Mucosa of descending colon (tissue), 3 donors: ENCODE measurements at regions not wholly inside any gene's neighbourhood (a gene's known extent, or its start where the extent isn't known, plus 50 kb on each side); places are given as distances from the start of the nearest gene placed in this dataset.

Experiments
- ATAC-seq: fragments of 200-7000 bp; cut with Tn5 transposase; one replicate; pipeline ENCODE4 v1.9.1; 2020; ENCODE audit warnings: mild to moderate bottlenecking, moderate library complexity
- DNase-seq, 3 donors: peaks; one replicate each; pipeline ENCODE4 v3.0.0-alpha.2; 2020
- H3K36me3 ChIP-seq: fragments of 200-600 bp; one replicate; pipeline ENCODE4 v1.8.0; 2021; ENCODE audit warnings: low read depth, mild to moderate bottlenecking
- H3K4me1 ChIP-seq: fragments of 200-600 bp; one replicate; pipeline ENCODE4 v1.8.0; 2021; ENCODE audit warnings: low read depth, mild to moderate bottlenecking
- H3K4me3 ChIP-seq: fragments of 200-600 bp; one replicate; pipeline ENCODE4 v1.8.0; 2021; ENCODE audit warnings: mild to moderate bottlenecking
- H3K9me3 ChIP-seq: fragments of 200-600 bp; one replicate; pipeline ENCODE4 v1.8.0; 2021; ENCODE audit warnings: mild to moderate bottlenecking
- intact Hi-C, 2 donors: fragments of 100-400 bp; cut with DNase I in 1 of 2; cut with micrococcal nuclease in 1 of 2; formaldehyde crosslinking; loops; one replicate each; pipeline versions ENCODE4 v1.11.0 to v1.11.1; 2022; cut with DNase I, micrococcal nuclease
- TF ChIP-seq, protein P1 (sequence below): fragments of 200-600 bp; IDR thresholded peaks from one replicate; pipeline ENCODE4 v1.8.0; 2022; ENCODE audit warnings: antibody characterized with exemption, mild to moderate bottlenecking
- donor health status: DM: no; HTN: no; CAD: no; lungs with moderate emphysema.
- donor health status: DM: no; HTN: no; CAD: no.
- donor health status: DM: no; HTN: yes; CAD: no.

GRCh38 chr9:103399535-103399934 lies 404.4 kb downstream of the CYLC2 start:
- TF ChIP-seq, protein P1, sequence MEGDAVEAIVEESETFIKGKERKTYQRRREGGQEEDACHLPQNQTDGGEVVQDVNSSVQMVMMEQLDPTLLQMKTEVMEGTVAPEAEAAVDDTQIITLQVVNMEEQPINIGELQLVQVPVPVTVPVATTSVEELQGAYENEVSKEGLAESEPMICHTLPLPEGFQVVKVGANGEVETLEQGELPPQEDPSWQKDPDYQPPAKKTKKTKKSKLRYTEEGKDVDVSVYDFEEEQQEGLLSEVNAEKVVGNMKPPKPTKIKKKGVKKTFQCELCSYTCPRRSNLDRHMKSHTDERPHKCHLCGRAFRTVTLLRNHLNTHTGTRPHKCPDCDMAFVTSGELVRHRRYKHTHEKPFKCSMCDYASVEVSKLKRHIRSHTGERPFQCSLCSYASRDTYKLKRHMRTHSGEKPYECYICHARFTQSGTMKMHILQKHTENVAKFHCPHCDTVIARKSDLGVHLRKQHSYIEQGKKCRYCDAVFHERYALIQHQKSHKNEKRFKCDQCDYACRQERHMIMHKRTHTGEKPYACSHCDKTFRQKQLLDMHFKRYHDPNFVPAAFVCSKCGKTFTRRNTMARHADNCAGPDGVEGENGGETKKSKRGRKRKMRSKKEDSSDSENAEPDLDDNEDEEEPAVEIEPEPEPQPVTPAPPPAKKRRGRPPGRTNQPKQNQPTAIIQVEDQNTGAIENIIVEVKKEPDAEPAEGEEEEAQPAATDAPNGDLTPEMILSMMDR: no peak
- Histone ChIP-seq H3K4me3 (no peak overlapping the region), H3K4me1 (no peaks in the 10 kb centered on the region), H3K9me3 (no peaks in the 10 kb centered on the region), H3K36me3 (no peaks in the 10 kb centered on the region)
- no peak for DNase-seq
- no peak for ATAC-seq
- intact Hi-C loops: no loop called here

DNA sequence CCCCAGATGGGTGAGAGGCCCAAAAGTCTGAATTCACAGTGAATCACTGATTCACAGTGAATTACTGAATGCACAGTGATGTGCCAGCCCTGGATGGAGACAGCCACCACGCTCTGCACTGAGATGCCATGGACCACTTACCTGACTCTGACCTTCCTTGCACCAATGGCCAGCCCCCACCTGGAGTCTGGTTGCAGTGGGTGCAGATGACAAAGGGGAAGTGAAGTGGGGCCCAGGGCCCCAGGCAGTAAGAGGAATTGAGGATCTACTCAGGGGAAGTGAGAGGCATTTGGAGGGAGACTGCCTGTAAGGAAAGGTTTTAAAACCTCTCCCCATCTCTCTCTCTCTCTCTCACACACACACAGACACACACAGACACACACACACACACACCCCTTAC lies 412.1 kb downstream of the CYLC2 start:
- H3K36me3 ChIP-seq: no peaks in the 10 kb centered on the region
- H3K9me3 ChIP-seq: no peaks in the 10 kb centered on the region
- TF ChIP-seq, protein P1: no peak
- ATAC-seq (no peak), DNase-seq (no peak)
- H3K4me3 ChIP-seq: no peak overlapping the region
- no peaks in the 10 kb centered on the region for H3K4me1 ChIP-seq
- intact Hi-C loops: no loop called here

DNA sequence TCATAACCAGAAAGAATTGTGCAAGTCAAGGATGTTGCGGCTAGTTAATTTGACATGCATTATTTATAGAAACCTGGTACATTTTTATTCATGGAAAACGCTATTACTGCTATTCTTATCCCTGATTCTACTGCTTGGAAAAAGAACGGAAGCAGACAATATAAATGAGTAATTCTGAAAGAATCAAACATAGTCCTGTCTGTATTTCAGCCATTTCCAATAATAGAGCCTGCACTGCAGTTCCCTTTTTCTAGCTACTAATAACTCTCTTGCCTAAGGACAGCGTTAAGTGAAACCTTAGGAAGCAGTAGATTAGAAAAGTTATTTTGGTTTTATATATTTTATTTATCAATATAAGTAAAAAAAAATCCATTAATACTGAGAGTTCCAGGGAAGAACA lies 414.9 kb downstream of the CYLC2 start:
- intact Hi-C loops: no loop called here
- no peak overlapping the region for H3K4me3 ChIP-seq
- TF ChIP-seq, protein P1: no peak
- H3K4me1 ChIP-seq: no peaks in the 10 kb centered on the region
- no peaks in the 10 kb centered on the region for H3K9me3 ChIP-seq
- DNase-seq (no peak), ATAC-seq (no peak)
- H3K36me3 ChIP-seq: no peaks in the 10 kb centered on the region

DNA sequence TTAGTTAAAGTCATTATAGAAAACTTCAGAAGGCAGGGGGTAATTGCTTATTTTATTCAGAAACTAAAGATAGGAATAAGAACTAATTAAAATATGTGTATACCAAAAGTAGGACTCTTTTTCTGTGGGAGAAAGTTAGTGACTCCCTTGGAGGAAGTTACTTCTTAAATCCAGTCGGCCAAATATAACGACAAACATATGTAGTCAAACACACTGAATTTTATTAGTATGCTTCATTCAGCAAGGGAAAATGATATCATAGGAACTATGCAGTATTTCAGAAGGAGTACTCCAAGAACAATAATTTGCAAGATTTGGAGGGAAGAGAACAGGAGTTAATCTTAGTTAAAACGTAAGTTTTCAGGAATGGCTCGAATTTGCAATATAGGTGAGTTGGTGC lies 432.6 kb downstream of the CYLC2 start:
- H3K4me1 ChIP-seq: no peaks in the 10 kb centered on the region
- intact Hi-C loops: no loop called here
- H3K36me3 ChIP-seq: no peaks in the 10 kb centered on the region
- no peaks in the 10 kb centered on the region for H3K9me3 ChIP-seq
- ATAC-seq: no peak
- TF ChIP-seq, protein P1: no peak
- no peak for DNase-seq
- H3K4me3 ChIP-seq: no peak overlapping the region

- H3K36me3 ChIP-seq: no peaks in the 10 kb centered on the region
- TF ChIP-seq, protein P1: no peak
- no peak for ATAC-seq
- no peaks in the 10 kb centered on the region for H3K4me1 ChIP-seq
- intact Hi-C loops: no loop called here
- no peak overlapping the region for H3K4me3 ChIP-seq
- DNase-seq: no peak
- H3K9me3 ChIP-seq: no peaks in the 10 kb centered on the region
Measured at GRCh38 chr9:103430469-103430868, 435.3 kb downstream of the CYLC2 start.

DNA sequence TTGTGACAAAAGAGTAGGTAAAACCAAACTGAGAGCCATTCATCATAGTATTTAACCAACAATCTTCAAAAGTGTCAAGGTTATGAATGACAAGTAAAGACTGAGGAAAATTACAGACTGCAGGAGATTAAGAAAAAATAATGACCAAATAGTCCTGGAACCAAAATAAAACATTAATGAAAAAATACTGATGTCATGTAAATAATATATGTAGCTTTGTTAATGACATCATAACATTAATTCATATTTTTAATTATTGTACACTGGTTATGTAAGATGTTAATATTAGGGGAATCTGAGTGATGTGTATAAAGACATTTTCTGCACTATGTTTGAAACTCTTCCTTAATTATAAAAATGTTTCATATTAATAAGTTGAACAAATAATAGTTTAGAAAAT lies 436.7 kb downstream of the CYLC2 start:
- no peak for DNase-seq
- ATAC-seq: no peak
- Histone ChIP-seq H3K4me1 (no peaks in the 10 kb centered on the region), H3K9me3 (peaks cover 2% of the 10 kb centered on the region), H3K36me3 (no peaks in the 10 kb centered on the region), H3K4me3 (no peak overlapping the region)
- intact Hi-C loops: no loop called here
- TF ChIP-seq, protein P1: no peak
